SU-DHL-6 (cell line): ENCODE measurements at regions not wholly inside any gene's neighbourhood (a gene's known extent, or its start where the extent isn't known, plus 50 kb on each side); places are given as distances from the start of the nearest gene placed in this dataset.

Experiments used
- H2AFZ ChIP-seq: fragments of 200-600 bp; sonication (generic); 2 replicates; pipeline ENCODE4 v1.6.1; 2014; ENCODE audit warnings: low read depth, mild to moderate bottlenecking, moderate library complexity, mixed read lengths, antibody characterized with exemption, low read length; ENCODE audit not compliant: severe bottlenecking
- H3F3A ChIP-seq: fragments of 200-600 bp; shearing (Covaris generic); 2 replicates; pipeline ENCODE4 v1.6.0; 2016; ENCODE audit warnings: antibody characterized with exemption, mild to moderate bottlenecking; ENCODE audit not compliant: insufficient read depth
- H3K27ac ChIP-seq: fragments of 200-600 bp; sonication (generic); 2 replicates; pipeline ENCODE4 v1.5.1; 2016; ENCODE audit warnings: low read depth, mild to moderate bottlenecking, low read length, moderate library complexity, mixed read lengths
- H3K27me3 ChIP-seq: fragments of 200-600 bp; sonication (generic), shearing (Covaris generic); 2 replicates; pipeline ENCODE4 v1.6.0; 2014; ENCODE audit warnings: mild to moderate bottlenecking, low read length
- H3K36me3 ChIP-seq: fragments of 200-600 bp; sonication (generic); 2 replicates; pipeline ENCODE4 v1.6.1; 2014; ENCODE audit warnings: mild to moderate bottlenecking, low read length, mixed read lengths
- H3K4me2 ChIP-seq: fragments of 300-600, 200-600 bp; shearing (Covaris generic), sonication (generic); 2 replicates; pipeline ENCODE4 v1.6.0; 2014; ENCODE audit warnings: low read length, low read depth, mild to moderate bottlenecking; ENCODE audit not compliant: poor library complexity, severe bottlenecking
- H3K4me3 ChIP-seq: fragments of 200-600 bp; sonication (generic); 2 replicates; pipeline ENCODE4 v1.5.1; 2014; ENCODE audit warnings: antibody characterized with exemption, low read length, mild to moderate bottlenecking, mixed read lengths; ENCODE audit not compliant: insufficient read depth, poor library complexity, severe bottlenecking
- H3K79me2 ChIP-seq: fragments of 200-600 bp; sonication (generic); 2 replicates; pipeline ENCODE4 v1.6.1; 2014; ENCODE audit warnings: mild to moderate bottlenecking, low read length, moderate library complexity; ENCODE audit not compliant: insufficient read depth
- H3K9ac ChIP-seq: fragments of 200-600 bp; sonication (generic); 2 replicates; pipeline ENCODE4 v1.7.0; 2014; ENCODE audit warnings: mild to moderate bottlenecking, low read length
- H3K9me2 ChIP-seq: fragments of 200-600 bp; sonication (generic); replicated peaks from 2 replicates; pipeline ENCODE4 v1.6.1; 2014; ENCODE audit warnings: low read length; ENCODE audit not compliant: insufficient read depth
- H3K9me3 ChIP-seq: fragments of 200-600 bp; sonication (generic); 2 replicates; pipeline ENCODE4 v1.6.1; 2014; ENCODE audit warnings: low read length, mixed read lengths; ENCODE audit not compliant: insufficient read depth
- H4K20me1 ChIP-seq: fragments of 200-600 bp; sonication (generic); 2 replicates; pipeline ENCODE4 v1.6.1; 2014; ENCODE audit warnings: low read depth, mild to moderate bottlenecking, antibody characterized with exemption, low read length, moderate library complexity, mixed read lengths
- EZH2phosphoT487 ChIP-seq: fragments of 200-600 bp; sonication (generic), shearing (Covaris generic); conservative IDR thresholded peaks from 2 replicates; pipeline ENCODE4 v1.6.1; 2018; ENCODE audit warnings: mild to moderate bottlenecking, antibody characterized with exemption, low read length, moderate library complexity, mixed read lengths
- TF ChIP-seq, protein P1 (sequence below): fragments of 200-600 bp; sonication (generic); IDR thresholded peaks from one replicate; pipeline ENCODE4 v1.5.1; 2017; ENCODE audit warnings: antibody characterized with exemption, mild to moderate bottlenecking, low read length, moderate library complexity; ENCODE audit not compliant: insufficient read depth, poor library complexity, severe bottlenecking

DNA sequence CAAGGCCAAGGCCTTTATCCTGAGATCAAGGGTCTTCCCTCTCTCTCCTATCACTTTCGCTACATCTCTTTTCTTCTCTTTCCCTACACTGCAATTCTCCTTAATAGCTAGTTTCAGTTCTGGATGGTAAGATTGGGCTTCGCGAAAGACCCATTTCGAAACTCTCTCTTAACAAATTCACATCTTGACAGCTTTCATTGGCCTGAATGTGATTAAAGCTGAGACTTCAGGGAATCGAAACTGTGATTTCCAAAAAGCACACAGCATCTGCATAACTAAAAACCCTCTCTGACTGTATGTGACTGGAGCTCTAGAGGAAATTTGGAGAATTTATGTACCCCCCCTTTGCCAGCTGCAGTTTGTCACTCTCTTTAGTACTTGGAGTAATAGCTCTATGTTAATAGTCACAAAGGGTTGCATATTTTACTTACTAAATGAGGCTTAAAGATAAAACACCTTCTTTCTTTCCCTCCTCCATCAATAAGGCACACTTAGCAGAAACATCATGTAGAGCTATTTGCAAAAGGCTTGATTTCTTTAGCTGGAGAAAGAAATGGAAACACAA is 105.3 kb upstream of the FAM20A start:
- Histone ChIP-seq H3F3A (no peaks in the 10 kb centered on the region), H3K9me3 (no peaks in the 10 kb centered on the region), H3K9me2 (no peaks in the 10 kb centered on the region), H2AFZ (no peak overlapping the region), H3K4me2 (no peak overlapping the region), H4K20me1 (no peaks in the 10 kb centered on the region), H3K36me3 (no peaks in the 10 kb centered on the region), H3K27me3 (no peaks in the 10 kb centered on the region), H3K9ac (no peak overlapping the region), H3K4me3 (no peak overlapping the region), H3K27ac (no peak overlapping the region), H3K79me2 (no peaks in the 10 kb centered on the region)
- no peak for TF ChIP-seq EZH2phosphoT487
- TF ChIP-seq, protein P1, sequence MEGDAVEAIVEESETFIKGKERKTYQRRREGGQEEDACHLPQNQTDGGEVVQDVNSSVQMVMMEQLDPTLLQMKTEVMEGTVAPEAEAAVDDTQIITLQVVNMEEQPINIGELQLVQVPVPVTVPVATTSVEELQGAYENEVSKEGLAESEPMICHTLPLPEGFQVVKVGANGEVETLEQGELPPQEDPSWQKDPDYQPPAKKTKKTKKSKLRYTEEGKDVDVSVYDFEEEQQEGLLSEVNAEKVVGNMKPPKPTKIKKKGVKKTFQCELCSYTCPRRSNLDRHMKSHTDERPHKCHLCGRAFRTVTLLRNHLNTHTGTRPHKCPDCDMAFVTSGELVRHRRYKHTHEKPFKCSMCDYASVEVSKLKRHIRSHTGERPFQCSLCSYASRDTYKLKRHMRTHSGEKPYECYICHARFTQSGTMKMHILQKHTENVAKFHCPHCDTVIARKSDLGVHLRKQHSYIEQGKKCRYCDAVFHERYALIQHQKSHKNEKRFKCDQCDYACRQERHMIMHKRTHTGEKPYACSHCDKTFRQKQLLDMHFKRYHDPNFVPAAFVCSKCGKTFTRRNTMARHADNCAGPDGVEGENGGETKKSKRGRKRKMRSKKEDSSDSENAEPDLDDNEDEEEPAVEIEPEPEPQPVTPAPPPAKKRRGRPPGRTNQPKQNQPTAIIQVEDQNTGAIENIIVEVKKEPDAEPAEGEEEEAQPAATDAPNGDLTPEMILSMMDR, result no peak

DNA sequence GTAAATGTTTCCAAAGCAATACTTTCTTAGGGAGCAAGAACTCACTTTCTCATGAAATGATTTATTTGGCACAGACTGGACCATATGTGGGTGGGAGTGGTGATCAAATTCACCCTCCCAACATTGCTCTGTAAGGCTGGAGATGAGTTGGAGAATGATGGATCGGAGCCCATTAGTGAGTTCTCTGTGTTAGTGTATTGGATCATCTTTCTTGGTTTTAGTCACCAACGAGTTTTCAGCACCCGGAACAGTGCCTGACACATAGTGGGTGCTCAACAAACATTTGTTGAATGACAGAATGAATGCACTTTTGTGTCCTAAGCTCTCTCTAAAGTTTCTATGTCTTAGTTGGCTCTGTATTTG is 104.5 kb upstream of the FAM20A start:
- Histone ChIP-seq H3K9me3 (no peaks in the 10 kb centered on the region), H3K27me3 (no peaks in the 10 kb centered on the region), H3K9me2 (no peaks in the 10 kb centered on the region), H3F3A (no peaks in the 10 kb centered on the region), H4K20me1 (no peaks in the 10 kb centered on the region), H3K4me3 (no peak overlapping the region), H2AFZ (no peak overlapping the region), H3K79me2 (no peaks in the 10 kb centered on the region), H3K36me3 (no peaks in the 10 kb centered on the region), H3K27ac (no peak overlapping the region), H3K9ac (no peak overlapping the region), H3K4me2 (no peak overlapping the region)
- no peak for TF ChIP-seq EZH2phosphoT487
- TF ChIP-seq, protein P1, result no peak

DNA sequence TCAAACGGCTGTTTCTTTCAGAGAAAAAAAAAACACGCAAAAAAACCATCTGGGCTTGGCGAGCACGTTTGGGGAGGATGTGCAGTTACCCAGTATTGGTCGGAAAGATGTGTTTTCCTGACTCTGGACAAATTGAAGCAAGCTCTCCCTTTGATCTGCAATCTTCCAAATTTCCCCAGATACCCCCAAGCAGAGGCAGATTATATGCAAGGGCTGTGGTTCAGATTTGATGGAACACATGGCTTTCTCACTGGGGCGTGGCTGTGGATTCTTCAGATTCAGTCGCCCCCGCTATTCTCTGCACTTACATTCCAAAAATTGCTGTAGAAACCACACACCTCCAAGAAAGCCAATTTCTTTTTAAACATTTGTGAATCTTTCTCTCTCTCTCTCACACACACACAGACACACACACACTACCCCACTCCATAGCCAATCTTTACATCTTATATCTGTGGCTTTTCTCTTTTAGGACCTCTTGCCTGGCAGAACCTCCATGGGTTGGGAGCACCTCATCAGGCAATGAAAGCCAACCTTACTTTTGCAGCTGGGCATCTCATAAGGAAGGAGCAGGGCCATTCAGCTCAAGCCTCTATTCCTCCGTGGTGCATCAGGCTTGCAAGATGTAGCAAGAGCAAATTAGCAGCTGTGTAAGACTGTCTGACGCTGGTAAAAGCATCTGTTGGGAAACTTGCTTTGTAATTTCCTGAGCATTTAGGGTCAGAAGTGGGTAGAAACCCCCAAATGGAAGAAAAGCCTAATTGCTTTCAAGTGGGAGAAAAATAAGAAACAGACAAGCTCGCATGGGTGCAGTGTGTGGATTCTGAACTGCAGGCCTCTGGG is 103.9 kb upstream of the FAM20A start:
- Histone ChIP-seq H3K9me3 (no peaks in the 10 kb centered on the region), H3K9me2 (no peaks in the 10 kb centered on the region), H3K4me2 (no peak overlapping the region), H3K27ac (no peak overlapping the region), H2AFZ (no peak overlapping the region), H3F3A (no peaks in the 10 kb centered on the region), H4K20me1 (no peaks in the 10 kb centered on the region), H3K9ac (no peak overlapping the region), H3K27me3 (no peaks in the 10 kb centered on the region), H3K4me3 (no peak overlapping the region), H3K36me3 (no peaks in the 10 kb centered on the region), H3K79me2 (no peaks in the 10 kb centered on the region)
- TF ChIP-seq, protein P1, result no peak
- TF ChIP-seq EZH2phosphoT487, result no peak
